B cell (primary cell): ENCODE measurements at regions not wholly inside any gene's neighbourhood (a gene's known extent, or its start where the extent isn't known, plus 50 kb on each side); places are given as distances from the start of the nearest gene placed in this dataset.

ENCODE experiments used
- ATAC-seq: fragments of 200-7000 bp; cut with Tn5 transposase; one replicate; pipeline ENCODE4 v1.10.0; 2021; ENCODE audit warnings: low read depth, mild to moderate bottlenecking, moderate number of reproducible peaks, moderate library complexity
- CTCF ChIA-PET: fragments of 350-600 bp; sonication (Branson Sonifier 250); formaldehyde crosslinking; loops from one replicate; lab custom pipeline; 2021; ENCODE audit warnings: antibody characterized with exemption, inconsistent platforms; lab: Charles Lee
- POLR2A ChIA-PET: fragments of 350-600 bp; sonication (Branson Sonifier 250); formaldehyde crosslinking; loops from one replicate; lab custom pipeline; 2021; ENCODE audit warnings: antibody characterized with exemption; lab: Charles Lee
- DNase-seq: peaks from one replicate; pipeline ENCODE4 v3.0.0; 2013
- H2AFZ ChIP-seq: 2 replicates; pipeline ENCODE4 v1.6.1; 2012; ENCODE audit warnings: mild to moderate bottlenecking, low read depth, low read length; ENCODE audit not compliant: insufficient read depth, poor library complexity, severe bottlenecking
- H3K27ac ChIP-seq, 2 donors: 1 replicate in 1 of 2; 2 replicates in 1 of 2; pipeline ENCODE4 v1.5.1; 2012 to 2013; ENCODE audit warnings: low read length in 2 of 2, mild to moderate bottlenecking in 2 of 2, moderate library complexity in 1 of 2
- H3K27me3 ChIP-seq, 4 experiments: fragments of 200-600 bp in 1 of 4; sonication (generic) in 1 of 4; replicated peaks in 1 of 4; 1 replicate in 2 of 4; 2 replicates in 2 of 4; pipeline versions ENCODE4 v1.6.1 to v1.7.0; 2013 to 2016; ENCODE audit warnings: low read length in 3 of 4, mild to moderate bottlenecking in 2 of 4, mixed read lengths in 1 of 4, moderate library complexity in 1 of 4; ENCODE audit not compliant: insufficient read depth in 4 of 4, control insufficient read depth in 3 of 4; ENCODE audit errors: control extremely low read depth in 1 of 4
- H3K36me3 ChIP-seq, 2 experiments: replicated peaks in 1 of 2; 1 replicate in 1 of 2; 2 replicates in 1 of 2; pipeline versions ENCODE4 v1.6.1 to v1.7.1; 2013; ENCODE audit warnings: low read length in 1 of 2; ENCODE audit not compliant: insufficient read depth in 2 of 2, control insufficient read depth in 1 of 2; ENCODE audit errors: control extremely low read depth in 1 of 2, extremely low read depth in 1 of 2
- H3K4me1 ChIP-seq, 2 donors: fragments of 200-600 bp in 1 of 2; sonication (generic) in 1 of 2; 1 replicate in 1 of 2; 2 replicates in 1 of 2; pipeline versions ENCODE4 v1.5.1 to v1.6.1; 2013 to 2017; ENCODE audit warnings: low read length in 2 of 2; ENCODE audit not compliant: control insufficient read depth in 2 of 2, insufficient read depth in 2 of 2
- H3K4me2 ChIP-seq: replicated peaks from 2 replicates; pipeline ENCODE3; 2012; ENCODE audit warnings: mild to moderate bottlenecking, low read depth, low read length; ENCODE audit not compliant: poor library complexity, severe bottlenecking
- H3K4me3 ChIP-seq, 5 experiments: fragments of 200-600 bp in 1 of 5; sonication (generic) in 1 of 5; 1 replicate in 3 of 5; 2 replicates in 2 of 5; pipeline versions ENCODE4 v1.5.1 to v1.7.0; 2011 to 2016; ENCODE audit warnings: low read length in 4 of 5, mild to moderate bottlenecking in 4 of 5, low read depth in 2 of 5, control low read depth in 1 of 5, moderate library complexity in 1 of 5; ENCODE audit not compliant: insufficient read depth in 1 of 5; ENCODE audit errors: control extremely low read depth in 1 of 5, extremely low read depth in 1 of 5
- H3K79me2 ChIP-seq: fragments of 200-600 bp; sonication (generic); one replicate; pipeline ENCODE4 v1.6.0; 2016; ENCODE audit warnings: low read length; ENCODE audit not compliant: control insufficient read depth, insufficient read depth
- H3K9ac ChIP-seq: fragments of 200-600 bp; sonication (generic); 2 replicates; pipeline ENCODE4 v1.6.1; 2017; ENCODE audit warnings: mild to moderate bottlenecking, low read length, moderate library complexity
- H3K9me3 ChIP-seq, 3 donors: one replicate each; pipeline versions ENCODE4 v1.6.1 to v1.7.1; 2013; ENCODE audit warnings: low read length in 2 of 3; ENCODE audit not compliant: control insufficient read depth in 2 of 3, insufficient read depth in 1 of 3; ENCODE audit errors: control extremely low read depth in 1 of 3
- H4K20me1 ChIP-seq: 2 replicates; pipeline ENCODE4 v1.6.0; 2012; ENCODE audit warnings: mild to moderate bottlenecking, low read length; ENCODE audit not compliant: insufficient read depth, control insufficient read depth, poor library complexity, severe bottlenecking
- H3K27ac Mint-ChIP-seq: one replicate; pipeline ENCODE4 v1.8.0; 2021; ENCODE audit warnings: mixed read lengths
- H3K27me3 Mint-ChIP-seq: one replicate; pipeline ENCODE4 v1.8.0; 2021; ENCODE audit warnings: mixed read lengths
- H3K4me1 Mint-ChIP-seq: one replicate; pipeline ENCODE4 v1.8.0; 2021; ENCODE audit warnings: mixed read lengths
- H3K4me3 Mint-ChIP-seq: one replicate; pipeline ENCODE4 v1.8.0; 2021; ENCODE audit warnings: mixed read lengths
- H3K9me3 Mint-ChIP-seq: one replicate; pipeline ENCODE4 v1.8.0; 2022; ENCODE audit warnings: mixed read lengths; ENCODE audit not compliant: insufficient read depth
- CTCF ChIP-seq: fragments of 200-600 bp; IDR thresholded peaks from one replicate; pipeline ENCODE4 v1.8.0; 2022; ENCODE audit warnings: antibody characterized with exemption, mild to moderate bottlenecking
- EZH2 ChIP-seq: IDR thresholded peaks from 2 replicates; pipeline ENCODE4 v1.6.1; 2012; ENCODE audit warnings: borderline replicate concordance, low read depth, mild to moderate bottlenecking, moderate library complexity, low read length; ENCODE audit not compliant: insufficient read depth, poor library complexity, severe bottlenecking
- WGBS: methylation state at CpG from one replicate; pipeline ENCODE4 v1.1.5; 2013; ENCODE audit warnings: missing lambda C conversion rate; ENCODE audit not compliant: insufficient coverage; 5-methylcytosine and 5-hydroxymethylcytosine counted together
- intact Hi-C: fragments of 100-400 bp; cut with micrococcal nuclease; formaldehyde crosslinking; loops from one replicate; pipeline ENCODE4 v1.10.0; 2022

DNA sequence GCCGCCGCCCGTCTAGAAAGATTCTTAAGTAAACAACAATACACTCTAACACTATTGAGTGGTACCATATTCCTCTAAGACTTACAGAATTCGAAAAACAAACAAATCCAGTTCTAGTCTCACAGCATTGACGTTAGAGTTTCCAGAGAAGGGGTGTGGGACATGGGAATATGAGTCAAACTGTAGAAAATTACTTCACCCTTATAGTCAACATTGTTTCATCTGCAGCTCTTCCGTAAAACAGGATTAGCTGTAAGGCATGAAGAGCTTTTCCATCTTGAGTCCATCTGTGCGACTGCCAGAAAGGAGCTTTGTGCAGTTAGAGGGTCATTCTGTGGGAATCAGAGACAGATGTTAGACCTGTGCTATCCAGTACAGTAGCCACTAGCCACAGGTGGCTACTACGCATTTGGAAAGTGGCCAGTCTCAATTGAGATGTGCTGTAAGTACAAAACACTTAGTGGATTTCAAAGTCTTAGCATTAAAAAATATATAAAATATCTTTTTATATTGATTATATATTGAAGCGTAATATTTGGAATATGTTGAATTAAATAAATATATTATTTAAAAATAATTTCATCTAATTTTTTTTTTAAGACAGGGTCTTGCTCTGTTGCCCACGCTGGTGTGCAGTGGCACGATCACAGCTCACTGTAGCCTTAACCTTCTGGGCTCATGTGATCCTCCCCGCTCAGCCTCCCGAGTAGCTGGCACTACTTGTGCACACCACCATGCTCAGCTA is 79.8 kb upstream of the MPP7 start:
- CTCF ChIA-PET: interaction anchor here (0.6 to 7.7 kb wide), 18 partner anchors 11 to 983 kb away, joined by 3 to 168 read pairs (median 6); partner anchors contain the start of gene MPP7
- H3K27ac Mint-ChIP-seq: no peak overlapping the region
- H3K27ac ChIP-seq: no peak overlapping the region
- H2AFZ ChIP-seq: no peak overlapping the region
- H3K4me3 ChIP-seq: no peak overlapping the region
- peaks cover 0 to 2% (median 0%) of the 10 kb centered on the region in 4 experiments for H3K27me3 ChIP-seq
- no peaks in the 10 kb centered on the region for H4K20me1 ChIP-seq
- peaks cover 22% of the 10 kb centered on the region for H3K27me3 Mint-ChIP-seq
- 94% methylated on average over 8 of the region's 13 CpGs for WGBS
- intact Hi-C loops: loop anchor here (1.0 to 5.0 kb wide), 8 partner anchors 79 to 1015 kb away; partner anchors contain the start of genes MPP7 and RAB18
- no peaks in the 10 kb centered on the region for H3K79me2 ChIP-seq
- H3K4me3 Mint-ChIP-seq: no peak overlapping the region
- no peak overlapping the region for H3K4me2 ChIP-seq
- POLR2A ChIA-PET: no interaction called here
- H3K9me3 Mint-ChIP-seq: no peaks in the 10 kb centered on the region
- no peak for TF ChIP-seq EZH2
- TF ChIP-seq CTCF: no peak
- H3K4me1 Mint-ChIP-seq: peaks cover 3% of the 10 kb centered on the region
- DNase-seq (no peak), ATAC-seq (no peak)
- H3K9ac ChIP-seq: no peak overlapping the region
- H3K9me3 ChIP-seq: no peaks in the 10 kb centered on the region
- H3K4me1 ChIP-seq: peaks cover 0 to 5% of the 10 kb centered on the region in 2 donors
- H3K36me3 ChIP-seq: no peaks in the 10 kb centered on the region

DNA sequence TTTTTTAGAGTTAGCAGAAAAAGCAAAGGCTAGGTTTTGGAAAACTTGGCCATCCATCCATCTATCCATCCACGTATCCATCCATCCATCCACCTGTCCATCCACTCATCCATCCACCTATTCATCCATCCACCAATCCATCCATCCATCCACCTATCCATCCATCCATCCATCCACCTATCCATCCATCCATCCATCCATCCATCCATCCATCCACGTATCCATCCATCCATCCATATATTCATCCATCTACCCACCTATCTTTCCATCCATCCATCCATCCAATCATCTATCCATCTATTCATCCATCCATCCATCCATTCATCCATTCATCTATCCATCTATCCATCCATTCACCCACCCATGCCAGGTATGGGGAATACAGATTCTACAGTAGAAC is 81.7 kb upstream of the MPP7 start:
- Histone ChIP-seq H3K4me1 (peaks cover 0 to 5% of the 10 kb centered on the region in 2 donors), H3K4me2 (no peak overlapping the region), H3K79me2 (no peaks in the 10 kb centered on the region), H3K9me3 (peaks cover 0 to 2% (median 0%) of the 10 kb centered on the region in 3 donors), H3K9ac (no peak overlapping the region), H3K4me3 (no peak overlapping the region), H3K27ac (no peak overlapping the region), H3K36me3 (no peaks in the 10 kb centered on the region), H3K27me3 (peaks cover 0 to 5% (median 2%) of the 10 kb centered on the region in 4 experiments), H4K20me1 (no peaks in the 10 kb centered on the region), H2AFZ (no peak overlapping the region)
- H3K4me1 Mint-ChIP-seq: peaks cover 3% of the 10 kb centered on the region
- no peak for ATAC-seq
- POLR2A ChIA-PET: interaction anchor here (0.7 kb wide), 1 partner anchor 139 kb away, joined by 4 read pairs; no protein-coding TSS in a partner anchor
- no peak overlapping the region for H3K4me3 Mint-ChIP-seq
- WGBS: 89% methylated on average over 2 of the region's 2 CpGs
- H3K27me3 Mint-ChIP-seq: peaks cover 31% of the 10 kb centered on the region
- no peak overlapping the region for H3K27ac Mint-ChIP-seq
- intact Hi-C loops: loop anchor here (5.0 kb wide), 2 partner anchors 207 to 1017 kb away; no protein-coding TSS in a partner anchor
- TF ChIP-seq EZH2 (no peak), CTCF (no peak)
- no peaks in the 10 kb centered on the region for H3K9me3 Mint-ChIP-seq
- CTCF ChIA-PET: interaction anchor here (1.0 to 7.7 kb wide), 6 partner anchors 9 to 938 kb away, joined by 3 to 168 read pairs (median 31); partner anchors contain the start of gene MPP7
- DNase-seq: no peak
